ENCODE measurements at regions not wholly inside any gene's neighbourhood (a gene's known extent, or its start where the extent isn't known, plus 50 kb on each side); places are given as distances from the start of the nearest gene placed in this dataset.
"Not testable (repeated sequence)": the region's sequence is repeated elsewhere in the genome, so short reads cannot be mapped to it uniquely, and the experiment has no call there.

DNA sequence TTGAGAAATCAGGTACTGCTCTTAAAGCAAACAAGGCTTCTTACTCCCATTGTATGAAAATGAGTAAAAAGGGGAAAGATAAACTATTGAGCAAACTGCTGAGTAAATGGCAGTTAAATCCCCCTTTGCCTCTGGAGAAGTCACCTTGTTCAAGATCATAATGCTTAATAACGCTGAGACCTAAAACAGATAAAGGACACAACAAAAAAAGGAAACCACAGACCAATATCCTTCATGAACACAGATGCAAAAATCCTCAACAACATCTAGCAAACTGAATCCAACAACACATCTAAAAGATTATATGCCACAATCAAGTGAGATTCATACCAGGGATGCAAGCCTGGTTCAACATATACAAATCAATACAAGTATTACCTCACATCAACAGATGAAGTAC is 109.0 kb upstream of the MDM1 start:
- Histone ChIP-seq H3K9me2 (replicated peaks; ENCODE audit: insufficient read depth, low read length) (no peaks in the 10 kb centered on the region), H4K20me1 (ENCODE audit: low read depth, low read length) (no peaks in the 10 kb centered on the region), H3K4me2 (ENCODE audit: low read depth, low read length, poor library complexity, severe bottlenecking) (no peak overlapping the region), H3K9ac (ENCODE audit: low read length) (no peak overlapping the region), H3K27me3 (ENCODE audit: low read length) (no peaks in the 10 kb centered on the region), H3K79me2 (ENCODE audit: insufficient read depth, low read length) (no peaks in the 10 kb centered on the region), H3K4me3 (ENCODE audit: insufficient read depth, low read length, poor library complexity, severe bottlenecking) (no peak overlapping the region), H3F3A (ENCODE audit: insufficient read depth) (no peaks in the 10 kb centered on the region), H3K27ac (ENCODE audit: low read depth, low read length) (no peak overlapping the region), H2AFZ (ENCODE audit: low read depth, low read length, severe bottlenecking) (no peak overlapping the region), H3K36me3 (ENCODE audit: low read length) (no peaks in the 10 kb centered on the region), H3K9me3 (ENCODE audit: insufficient read depth, low read length) (no peaks in the 10 kb centered on the region)
- TF ChIP-seq EZH2phosphoT487 (conservative IDR thresholded peaks at IDR 0.05; ENCODE audit: low read length) = no peak
- TF ChIP-seq, protein P1, sequence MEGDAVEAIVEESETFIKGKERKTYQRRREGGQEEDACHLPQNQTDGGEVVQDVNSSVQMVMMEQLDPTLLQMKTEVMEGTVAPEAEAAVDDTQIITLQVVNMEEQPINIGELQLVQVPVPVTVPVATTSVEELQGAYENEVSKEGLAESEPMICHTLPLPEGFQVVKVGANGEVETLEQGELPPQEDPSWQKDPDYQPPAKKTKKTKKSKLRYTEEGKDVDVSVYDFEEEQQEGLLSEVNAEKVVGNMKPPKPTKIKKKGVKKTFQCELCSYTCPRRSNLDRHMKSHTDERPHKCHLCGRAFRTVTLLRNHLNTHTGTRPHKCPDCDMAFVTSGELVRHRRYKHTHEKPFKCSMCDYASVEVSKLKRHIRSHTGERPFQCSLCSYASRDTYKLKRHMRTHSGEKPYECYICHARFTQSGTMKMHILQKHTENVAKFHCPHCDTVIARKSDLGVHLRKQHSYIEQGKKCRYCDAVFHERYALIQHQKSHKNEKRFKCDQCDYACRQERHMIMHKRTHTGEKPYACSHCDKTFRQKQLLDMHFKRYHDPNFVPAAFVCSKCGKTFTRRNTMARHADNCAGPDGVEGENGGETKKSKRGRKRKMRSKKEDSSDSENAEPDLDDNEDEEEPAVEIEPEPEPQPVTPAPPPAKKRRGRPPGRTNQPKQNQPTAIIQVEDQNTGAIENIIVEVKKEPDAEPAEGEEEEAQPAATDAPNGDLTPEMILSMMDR (IDR thresholded peaks at IDR 0.05; ENCODE audit: insufficient read depth, low read length, poor library complexity, severe bottlenecking) = no peak

DNA sequence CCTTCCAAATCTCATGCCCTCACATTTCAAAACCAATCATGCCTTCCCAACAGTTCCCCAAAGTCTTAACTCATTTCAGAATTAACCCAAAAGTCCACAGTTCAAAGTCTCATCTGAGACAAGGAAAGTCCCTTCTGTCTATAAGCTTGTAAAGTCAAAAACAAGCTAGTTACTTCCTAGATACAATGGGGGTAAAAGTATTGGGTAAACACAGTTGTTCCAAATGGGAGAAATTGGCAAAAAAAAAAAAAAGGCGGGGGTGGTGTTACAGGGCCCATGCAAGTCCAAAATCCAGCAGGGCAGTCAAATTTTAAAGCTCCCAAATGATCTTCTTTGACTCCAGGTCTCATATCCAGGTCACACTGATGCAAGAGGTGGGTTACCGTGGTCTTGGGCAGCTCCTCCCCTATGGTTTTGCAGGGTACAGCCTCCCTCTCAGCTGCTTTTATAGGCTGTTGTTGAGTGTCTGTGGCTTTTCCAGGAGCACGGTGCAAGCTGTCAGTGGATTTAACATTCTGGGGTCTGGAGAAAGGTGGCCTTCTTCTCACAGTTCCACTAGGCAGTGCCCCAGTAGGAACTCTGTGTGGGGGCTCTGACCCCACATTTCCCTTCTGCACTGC is 110.3 kb upstream of the MDM1 start:
- not testable (repeated sequence) for H4K20me1 ChIP-seq (ENCODE audit: low read depth, low read length); H3K9me2 ChIP-seq (replicated peaks; ENCODE audit: insufficient read depth, low read length); H3K4me2 ChIP-seq (ENCODE audit: low read depth, low read length, poor library complexity, severe bottlenecking); H3K79me2 ChIP-seq (ENCODE audit: insufficient read depth, low read length); H3K9me3 ChIP-seq (ENCODE audit: insufficient read depth, low read length); H3K9ac ChIP-seq (ENCODE audit: low read length); H3K4me3 ChIP-seq (ENCODE audit: insufficient read depth, low read length, poor library complexity, severe bottlenecking); H3F3A ChIP-seq (ENCODE audit: insufficient read depth); H3K27ac ChIP-seq (ENCODE audit: low read depth, low read length); H2AFZ ChIP-seq (ENCODE audit: low read depth, low read length, severe bottlenecking); H3K36me3 ChIP-seq (ENCODE audit: low read length); H3K27me3 ChIP-seq (ENCODE audit: low read length)

DNA sequence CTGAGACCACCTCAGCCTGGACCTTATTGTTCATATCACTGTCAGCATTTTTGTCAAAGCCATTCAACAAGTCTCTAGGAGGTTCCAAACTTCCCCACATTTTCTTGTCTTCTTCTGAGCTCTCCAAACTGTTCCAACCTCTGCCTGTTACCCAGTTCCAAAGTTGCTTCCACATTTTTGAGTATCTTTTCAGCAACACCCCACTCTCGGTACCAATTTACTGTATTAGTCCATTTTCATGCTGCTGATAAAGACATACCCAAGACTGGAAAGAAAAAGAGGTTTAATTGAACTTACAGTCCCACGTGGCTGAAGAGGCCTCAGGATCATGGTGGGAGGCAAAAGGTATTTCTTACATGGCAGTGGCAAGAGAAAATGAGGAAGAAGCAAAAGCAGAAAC is 111.5 kb upstream of the MDM1 start:
- not testable (repeated sequence) for H3K9me3 ChIP-seq (ENCODE audit: insufficient read depth, low read length); H3K79me2 ChIP-seq (ENCODE audit: insufficient read depth, low read length); H3K9me2 ChIP-seq (replicated peaks; ENCODE audit: insufficient read depth, low read length); H3K27ac ChIP-seq (ENCODE audit: low read depth, low read length); H4K20me1 ChIP-seq (ENCODE audit: low read depth, low read length); H3K4me3 ChIP-seq (ENCODE audit: insufficient read depth, low read length, poor library complexity, severe bottlenecking); H3K27me3 ChIP-seq (ENCODE audit: low read length); H3K4me2 ChIP-seq (ENCODE audit: low read depth, low read length, poor library complexity, severe bottlenecking); H3F3A ChIP-seq (ENCODE audit: insufficient read depth); H3K9ac ChIP-seq (ENCODE audit: low read length); H3K36me3 ChIP-seq (ENCODE audit: low read length); H2AFZ ChIP-seq (ENCODE audit: low read depth, low read length, severe bottlenecking)

DNA sequence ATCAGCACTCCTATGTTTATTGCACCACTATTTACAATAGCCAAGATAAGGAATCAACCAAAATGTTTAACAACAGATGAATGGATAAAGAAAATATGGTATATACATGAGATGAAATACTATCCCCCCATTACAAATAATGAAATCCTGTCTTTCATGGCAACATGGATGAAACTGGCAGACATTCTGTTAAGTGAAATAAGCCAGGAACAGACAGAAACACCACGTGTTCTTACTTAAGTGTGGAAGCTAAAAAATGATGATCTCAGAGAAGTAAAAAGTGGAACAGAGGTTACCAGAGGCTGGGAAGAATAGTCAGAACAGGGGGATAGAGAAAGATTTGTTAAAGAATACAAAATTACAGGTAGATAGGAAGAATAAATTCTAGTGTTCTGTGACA is 113.7 kb upstream of the MDM1 start:
- no peak overlapping the region for H3K9ac ChIP-seq (ENCODE audit: low read length)
- H3K79me2 ChIP-seq (ENCODE audit: insufficient read depth, low read length) = no peaks in the 10 kb centered on the region
- no peak overlapping the region for H3K4me3 ChIP-seq (ENCODE audit: insufficient read depth, low read length, poor library complexity, severe bottlenecking)
- no peaks in the 10 kb centered on the region for H3F3A ChIP-seq (ENCODE audit: insufficient read depth)
- H3K9me2 ChIP-seq (replicated peaks; ENCODE audit: insufficient read depth, low read length) = no peaks in the 10 kb centered on the region
- no peaks in the 10 kb centered on the region for H3K27me3 ChIP-seq (ENCODE audit: low read length)
- H4K20me1 ChIP-seq (ENCODE audit: low read depth, low read length) = no peaks in the 10 kb centered on the region
- TF ChIP-seq, protein P1 (IDR thresholded peaks at IDR 0.05; ENCODE audit: insufficient read depth, low read length, poor library complexity, severe bottlenecking) = no peak
- TF ChIP-seq EZH2phosphoT487 (conservative IDR thresholded peaks at IDR 0.05; ENCODE audit: low read length) = no peak
- no peaks in the 10 kb centered on the region for H3K9me3 ChIP-seq (ENCODE audit: insufficient read depth, low read length)
- no peaks in the 10 kb centered on the region for H3K36me3 ChIP-seq (ENCODE audit: low read length)
- no peak overlapping the region for H2AFZ ChIP-seq (ENCODE audit: low read depth, low read length, severe bottlenecking)
- no peak overlapping the region for H3K27ac ChIP-seq (ENCODE audit: low read depth, low read length)
- H3K4me2 ChIP-seq (ENCODE audit: low read depth, low read length, poor library complexity, severe bottlenecking) = no peak overlapping the region
